Fibroblast of skin of back (primary cell): ENCODE measurements at regions not wholly inside any gene's neighbourhood (a gene's known extent, or its start where the extent isn't known, plus 50 kb on each side); places are given as distances from the start of the nearest gene placed in this dataset.
"Not testable (repeated sequence)": the region's sequence is repeated elsewhere in the genome, so short reads cannot be mapped to it uniquely, and the experiment has no call there.

ENCODE experiments used
- DNase-seq: peaks from one replicate; pipeline ENCODE4 v3.0.0-alpha.2; 2013

GRCh38 chr13:78137404-78138142 is 218.9 kb upstream of the EDNRB start:
- peak; percentile 62 for DNase-seq

GRCh38 chr13:78136966-78137365 is 218.3 kb upstream of the EDNRB start:
- no peak for DNase-seq

GRCh38 chr13:78133511-78133910 is 214.9 kb upstream of the EDNRB start:
- DNase-seq: no peak

- no peak for DNase-seq
Measured at GRCh38 chr13:78131811-78132210, 213.2 kb upstream of the EDNRB start.

GRCh38 chr13:78131346-78131745 is 212.7 kb upstream of the EDNRB start:
- DNase-seq: no peak

GRCh38 chr13:78129823-78130222 is 211.2 kb upstream of the EDNRB start:
- DNase-seq: no peak

- DNase-seq: no peak
Measured at GRCh38 chr13:78129359-78129758, 210.7 kb upstream of the EDNRB start.

GRCh38 chr13:78121459-78122348 is 203.1 kb upstream of the EDNRB start:
- DNase-seq: peak; percentile 57

GRCh38 chr13:78121001-78121400 is 202.4 kb upstream of the EDNRB start:
- no peak for DNase-seq

GRCh38 chr13:78120144-78120543 is 201.5 kb upstream of the EDNRB start:
- DNase-seq: not testable (repeated sequence)

GRCh38 chr13:78117070-78117469 is 198.4 kb upstream of the EDNRB start:
- DNase-seq: not testable (repeated sequence)

GRCh38 chr13:78105656-78106055 is 187.0 kb upstream of the EDNRB start:
- DNase-seq: no peak

GRCh38 chr13:78103936-78104335 is 185.3 kb upstream of the EDNRB start:
- DNase-seq: no peak

- DNase-seq: no peak
Measured at GRCh38 chr13:78102741-78103140, 184.1 kb upstream of the EDNRB start.

- DNase-seq: peak; percentile 44
Measured at GRCh38 chr13:78102121-78102677, 183.6 kb upstream of the EDNRB start.

GRCh38 chr13:78100486-78100885 is 181.9 kb upstream of the EDNRB start:
- DNase-seq: no peak

GRCh38 chr13:78098249-78098648 is 179.6 kb upstream of the EDNRB start:
- no peak for DNase-seq

GRCh38 chr13:78096221-78096620 is 177.6 kb upstream of the EDNRB start:
- no peak for DNase-seq

GRCh38 chr13:78087966-78088678 is 169.5 kb upstream of the EDNRB start:
- no peak for DNase-seq

- DNase-seq: no peak
Measured at GRCh38 chr13:78085434-78086225, 167.0 kb upstream of the EDNRB start.

- DNase-seq: no peak
Measured at GRCh38 chr13:78084401-78084800, 165.8 kb upstream of the EDNRB start.

- DNase-seq: no peak
Measured at GRCh38 chr13:78078168-78078567, 159.5 kb upstream of the EDNRB start.
